ENCODE measurements at regions not wholly inside any gene's neighbourhood (a gene's known extent, or its start where the extent isn't known, plus 50 kb on each side); places are given as distances from the start of the nearest gene placed in this dataset.

DNA sequence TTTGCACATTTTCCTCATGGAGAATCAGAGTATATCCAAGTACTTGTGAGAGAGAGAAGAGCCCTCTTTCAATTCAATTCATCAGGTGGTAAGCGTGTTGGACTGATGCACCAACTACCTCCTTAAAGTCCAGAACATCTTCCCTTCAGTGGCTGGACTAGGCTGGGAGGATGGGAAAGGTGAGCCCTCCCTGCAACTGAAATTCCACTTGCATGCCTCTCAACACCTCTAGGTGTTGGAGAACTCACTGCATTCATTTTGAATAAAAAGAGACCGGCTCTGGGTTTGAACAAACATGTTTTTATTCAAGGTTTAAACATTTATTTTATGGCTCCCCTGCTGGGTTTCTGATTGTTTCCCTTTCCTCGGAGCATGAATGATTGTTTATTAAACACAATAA is 573.5 kb downstream of the CCSER2 start:
- TF ChIP-seq, protein P1, sequence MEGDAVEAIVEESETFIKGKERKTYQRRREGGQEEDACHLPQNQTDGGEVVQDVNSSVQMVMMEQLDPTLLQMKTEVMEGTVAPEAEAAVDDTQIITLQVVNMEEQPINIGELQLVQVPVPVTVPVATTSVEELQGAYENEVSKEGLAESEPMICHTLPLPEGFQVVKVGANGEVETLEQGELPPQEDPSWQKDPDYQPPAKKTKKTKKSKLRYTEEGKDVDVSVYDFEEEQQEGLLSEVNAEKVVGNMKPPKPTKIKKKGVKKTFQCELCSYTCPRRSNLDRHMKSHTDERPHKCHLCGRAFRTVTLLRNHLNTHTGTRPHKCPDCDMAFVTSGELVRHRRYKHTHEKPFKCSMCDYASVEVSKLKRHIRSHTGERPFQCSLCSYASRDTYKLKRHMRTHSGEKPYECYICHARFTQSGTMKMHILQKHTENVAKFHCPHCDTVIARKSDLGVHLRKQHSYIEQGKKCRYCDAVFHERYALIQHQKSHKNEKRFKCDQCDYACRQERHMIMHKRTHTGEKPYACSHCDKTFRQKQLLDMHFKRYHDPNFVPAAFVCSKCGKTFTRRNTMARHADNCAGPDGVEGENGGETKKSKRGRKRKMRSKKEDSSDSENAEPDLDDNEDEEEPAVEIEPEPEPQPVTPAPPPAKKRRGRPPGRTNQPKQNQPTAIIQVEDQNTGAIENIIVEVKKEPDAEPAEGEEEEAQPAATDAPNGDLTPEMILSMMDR (IDR thresholded peaks at IDR 0.05) = no peak
- H3K79me2 ChIP-seq (ENCODE audit: insufficient read depth, low read length) = no peaks in the 10 kb centered on the region
- no peaks in the 10 kb centered on the region for H3K4me1 Mint-ChIP-seq
- no peak overlapping the region for H3K4me2 ChIP-seq (replicated peaks; ENCODE audit: extremely low read depth, low read length, poor library complexity, severe bottlenecking)
- no peaks in the 10 kb centered on the region for H3K9me3 ChIP-seq (replicated peaks in 1 of 2; ENCODE audit: control insufficient read depth in 1 of 2, insufficient read depth in 1 of 2, low read length in 2 of 2)
- no peak overlapping the region for H2AFZ ChIP-seq (ENCODE audit: insufficient read depth, low read depth, low read length, poor library complexity, severe bottlenecking)
- no peaks in the 10 kb centered on the region for H4K20me1 ChIP-seq (ENCODE audit: insufficient read depth, low read length)
- no peaks in the 10 kb centered on the region for H3K36me3 Mint-ChIP-seq
- DNase-seq = no peak
- peaks cover 0 to 2% (median 0%) of the 10 kb centered on the region in 7 donors for H3K9me3 Mint-ChIP-seq
- intact Hi-C loops (cut with micrococcal nuclease) = no loop called here
- H3K4me1 ChIP-seq (ENCODE audit: control insufficient read depth in 1 of 2, insufficient read depth in 2 of 2, low read length in 2 of 2) = no peaks in the 10 kb centered on the region
- H3K36me3 ChIP-seq (replicated peaks in 1 of 2; ENCODE audit: control insufficient read depth in 1 of 2, insufficient read depth in 2 of 2, low read length in 2 of 2) = no peaks in the 10 kb centered on the region
- H3K27me3 Mint-ChIP-seq (ENCODE audit: low read depth in 3 of 3) = peaks cover 0 to 4% (median 1%) of the 10 kb centered on the region in 3 donors
- H3K27ac Mint-ChIP-seq = no peak overlapping the region
- no CpG with 5 or more reads among the region's 3 CpGs for WGBS (ENCODE audit: insufficient coverage)
- H3K4me3 Mint-ChIP-seq = no peak overlapping the region
- H3K9ac ChIP-seq (ENCODE audit: insufficient read depth, low read length, poor library complexity, severe bottlenecking) = no peak overlapping the region
- no peaks in the 10 kb centered on the region for H3K27me3 ChIP-seq (ENCODE audit: control insufficient read depth in 2 of 2, insufficient read depth in 2 of 2, low read length in 2 of 2)
- H3K4me3 ChIP-seq (replicated peaks in 1 of 3; ENCODE audit: low read depth in 2 of 3, low read length in 3 of 3) = no peak overlapping the region
- H3K27ac ChIP-seq (ENCODE audit: low read depth in 1 of 2, low read length in 2 of 2) = no peak overlapping the region

DNA sequence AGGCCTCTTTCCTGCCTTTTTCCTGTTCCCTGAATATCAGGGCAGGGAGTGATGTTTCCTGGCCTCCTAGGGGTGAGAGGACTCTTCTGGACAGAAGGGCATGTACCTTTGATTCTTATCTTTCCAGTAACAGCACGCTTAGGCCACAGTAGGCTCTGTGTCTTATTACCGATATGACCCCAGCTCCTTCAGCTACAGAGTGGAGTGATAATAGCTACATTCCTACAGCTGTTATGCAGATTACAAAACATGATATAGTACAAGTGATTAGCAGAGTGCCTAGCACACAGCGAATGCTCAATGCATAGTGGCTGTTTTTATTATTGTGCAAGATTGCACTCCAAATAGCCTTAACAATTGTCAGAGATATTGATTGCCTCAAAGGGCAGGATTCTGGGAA is 574.2 kb downstream of the CCSER2 start:
- DNase-seq = no peak
- TF ChIP-seq, protein P1 (IDR thresholded peaks at IDR 0.05) = no peak
- intact Hi-C loops (cut with micrococcal nuclease) = no loop called here
- H4K20me1 ChIP-seq (ENCODE audit: insufficient read depth, low read length) = no peaks in the 10 kb centered on the region
- H2AFZ ChIP-seq (ENCODE audit: insufficient read depth, low read depth, low read length, poor library complexity, severe bottlenecking) = no peak overlapping the region
- H3K27ac Mint-ChIP-seq = no peak overlapping the region
- H3K4me1 Mint-ChIP-seq = no peaks in the 10 kb centered on the region
- H3K9ac ChIP-seq (ENCODE audit: insufficient read depth, low read length, poor library complexity, severe bottlenecking) = no peak overlapping the region
- H3K27me3 Mint-ChIP-seq (ENCODE audit: low read depth in 3 of 3) = peaks cover 0 to 4% (median 1%) of the 10 kb centered on the region in 3 donors
- no peak overlapping the region for H3K4me3 Mint-ChIP-seq
- no peaks in the 10 kb centered on the region for H3K27me3 ChIP-seq (ENCODE audit: control insufficient read depth in 2 of 2, insufficient read depth in 2 of 2, low read length in 2 of 2)
- no peak overlapping the region for H3K27ac ChIP-seq (ENCODE audit: low read depth in 1 of 2, low read length in 2 of 2)
- WGBS (ENCODE audit: insufficient coverage) = 80% methylated on average over 1 of the region's 3 CpGs
- no peaks in the 10 kb centered on the region for H3K79me2 ChIP-seq (ENCODE audit: insufficient read depth, low read length)
- peaks cover 0 to 2% (median 0%) of the 10 kb centered on the region in 7 donors for H3K9me3 Mint-ChIP-seq
- no peak overlapping the region for H3K4me3 ChIP-seq (replicated peaks in 1 of 3; ENCODE audit: low read depth in 2 of 3, low read length in 3 of 3)
- no peak overlapping the region for H3K4me2 ChIP-seq (replicated peaks; ENCODE audit: extremely low read depth, low read length, poor library complexity, severe bottlenecking)
- no peaks in the 10 kb centered on the region for H3K9me3 ChIP-seq (replicated peaks in 1 of 2; ENCODE audit: control insufficient read depth in 1 of 2, insufficient read depth in 1 of 2, low read length in 2 of 2)
- no peaks in the 10 kb centered on the region for H3K36me3 Mint-ChIP-seq
- no peaks in the 10 kb centered on the region for H3K4me1 ChIP-seq (ENCODE audit: control insufficient read depth in 1 of 2, insufficient read depth in 2 of 2, low read length in 2 of 2)
- H3K36me3 ChIP-seq (replicated peaks in 1 of 2; ENCODE audit: control insufficient read depth in 1 of 2, insufficient read depth in 2 of 2, low read length in 2 of 2) = no peaks in the 10 kb centered on the region
